ENCODE measurements at regions not wholly inside any gene's neighbourhood (a gene's known extent, or its start where the extent isn't known, plus 50 kb on each side); places are given as distances from the start of the nearest gene placed in this dataset.

DNA sequence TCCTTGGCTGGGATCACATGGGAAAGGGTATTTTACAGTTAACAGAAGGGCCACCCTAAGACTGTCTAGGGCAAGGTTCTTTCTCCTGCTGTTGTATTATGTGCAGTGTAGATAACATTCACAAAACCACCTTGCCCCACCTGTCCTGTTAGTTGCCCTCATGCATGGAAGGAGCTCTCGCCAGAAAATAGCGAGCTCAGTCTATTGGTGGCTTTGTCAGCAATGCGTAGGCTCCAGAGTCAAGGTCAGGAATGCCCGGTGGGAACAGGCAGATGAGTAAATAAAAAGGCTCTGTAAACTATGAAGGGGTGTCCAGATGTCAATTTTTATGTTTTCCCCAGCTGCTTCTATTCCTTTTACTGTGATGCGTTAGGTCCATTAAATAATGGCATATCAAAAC lies 107.1 kb upstream of the WDR11 start:
- H3K36me3 ChIP-seq (replicated peaks): no peaks in the 10 kb centered on the region
- H3K4me3 ChIP-seq (ENCODE audit: low read depth, low read length): no peak overlapping the region
- no peaks in the 10 kb centered on the region for H3K27me3 ChIP-seq (replicated peaks)
- in situ Hi-C loops (cut with HindIII; ENCODE audit: low pct_ligation_motif_present, low sequenced_read_pairs): no loop called here
- no peak for DNase-seq
- no peak overlapping the region for H3K27ac ChIP-seq
- TF ChIP-seq, protein P1, sequence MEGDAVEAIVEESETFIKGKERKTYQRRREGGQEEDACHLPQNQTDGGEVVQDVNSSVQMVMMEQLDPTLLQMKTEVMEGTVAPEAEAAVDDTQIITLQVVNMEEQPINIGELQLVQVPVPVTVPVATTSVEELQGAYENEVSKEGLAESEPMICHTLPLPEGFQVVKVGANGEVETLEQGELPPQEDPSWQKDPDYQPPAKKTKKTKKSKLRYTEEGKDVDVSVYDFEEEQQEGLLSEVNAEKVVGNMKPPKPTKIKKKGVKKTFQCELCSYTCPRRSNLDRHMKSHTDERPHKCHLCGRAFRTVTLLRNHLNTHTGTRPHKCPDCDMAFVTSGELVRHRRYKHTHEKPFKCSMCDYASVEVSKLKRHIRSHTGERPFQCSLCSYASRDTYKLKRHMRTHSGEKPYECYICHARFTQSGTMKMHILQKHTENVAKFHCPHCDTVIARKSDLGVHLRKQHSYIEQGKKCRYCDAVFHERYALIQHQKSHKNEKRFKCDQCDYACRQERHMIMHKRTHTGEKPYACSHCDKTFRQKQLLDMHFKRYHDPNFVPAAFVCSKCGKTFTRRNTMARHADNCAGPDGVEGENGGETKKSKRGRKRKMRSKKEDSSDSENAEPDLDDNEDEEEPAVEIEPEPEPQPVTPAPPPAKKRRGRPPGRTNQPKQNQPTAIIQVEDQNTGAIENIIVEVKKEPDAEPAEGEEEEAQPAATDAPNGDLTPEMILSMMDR (IDR thresholded peaks at IDR 0.05; ENCODE audit: low read depth, low read length, missing control alignments): no peak

DNA sequence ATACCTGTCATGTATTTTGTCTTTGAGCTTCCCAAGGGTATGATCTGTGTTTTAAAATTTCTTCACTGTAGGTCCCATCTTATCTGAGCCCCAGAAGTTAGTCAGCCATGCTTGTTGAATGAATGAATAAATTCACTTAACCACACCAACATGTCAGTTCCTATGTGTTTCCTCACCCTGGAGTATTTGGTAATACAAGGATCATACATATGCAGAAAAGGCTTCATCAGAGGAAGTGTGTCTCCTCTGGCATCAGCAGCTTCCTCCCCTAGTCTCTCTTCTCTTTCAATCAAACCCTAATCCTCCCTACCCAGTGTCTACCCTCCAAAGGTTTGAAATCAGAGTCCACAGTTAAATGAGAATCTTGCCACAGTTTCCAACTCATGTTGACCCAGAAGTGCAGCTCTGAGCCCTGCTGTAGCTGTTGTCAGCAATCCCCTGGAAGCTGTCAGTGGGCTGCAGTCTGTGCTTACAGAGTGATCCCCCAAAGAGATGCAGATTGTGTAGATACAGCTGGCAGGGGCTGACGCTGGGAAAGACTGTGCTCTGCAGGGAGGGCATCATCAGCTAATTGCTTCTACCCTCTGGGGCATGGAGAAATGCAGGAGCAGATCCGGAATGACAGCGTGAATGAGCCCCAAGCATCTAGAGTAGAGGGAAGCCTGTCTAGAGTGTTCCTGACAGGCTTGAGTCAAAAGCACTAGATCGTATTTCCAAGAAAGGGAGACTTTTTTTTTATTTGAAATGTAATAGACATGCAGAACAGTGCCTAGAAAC lies 105.0 kb upstream of the WDR11 start:
- DNase-seq: no peak
- no peaks in the 10 kb centered on the region for H3K36me3 ChIP-seq (replicated peaks)
- no peaks in the 10 kb centered on the region for H3K27me3 ChIP-seq (replicated peaks)
- TF ChIP-seq, protein P1 (IDR thresholded peaks at IDR 0.05; ENCODE audit: low read depth, low read length, missing control alignments): no peak
- no peak overlapping the region for H3K27ac ChIP-seq
- H3K4me3 ChIP-seq (ENCODE audit: low read depth, low read length): no peak overlapping the region
- in situ Hi-C loops (cut with HindIII; ENCODE audit: low pct_ligation_motif_present, low sequenced_read_pairs): no loop called here

DNA sequence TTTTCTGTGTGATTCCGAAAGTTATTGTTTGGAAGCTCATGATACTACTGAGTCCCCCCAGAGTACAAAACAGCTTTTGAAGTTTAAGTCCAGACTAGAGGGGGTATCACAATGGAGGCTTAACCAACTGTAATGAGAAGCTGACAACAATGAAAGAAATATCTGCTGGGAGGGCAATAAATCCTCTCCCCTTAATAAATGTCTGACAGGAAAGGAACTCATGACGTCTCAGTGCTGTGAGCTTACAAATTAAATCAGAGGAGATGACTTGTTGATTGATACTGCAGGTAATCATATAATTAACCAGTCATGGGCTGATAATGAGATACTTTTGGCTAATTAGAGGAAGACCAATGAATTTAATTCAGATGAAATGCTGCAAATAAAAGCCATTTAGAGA lies 102.6 kb upstream of the WDR11 start:
- H3K36me3 ChIP-seq (replicated peaks): no peaks in the 10 kb centered on the region
- TF ChIP-seq, protein P1 (IDR thresholded peaks at IDR 0.05; ENCODE audit: low read depth, low read length, missing control alignments): no peak
- in situ Hi-C loops (cut with HindIII; ENCODE audit: low pct_ligation_motif_present, low sequenced_read_pairs): no loop called here
- H3K4me3 ChIP-seq (ENCODE audit: low read depth, low read length): no peak overlapping the region
- no peaks in the 10 kb centered on the region for H3K27me3 ChIP-seq (replicated peaks)
- DNase-seq: no peak
- no peak overlapping the region for H3K27ac ChIP-seq

DNA sequence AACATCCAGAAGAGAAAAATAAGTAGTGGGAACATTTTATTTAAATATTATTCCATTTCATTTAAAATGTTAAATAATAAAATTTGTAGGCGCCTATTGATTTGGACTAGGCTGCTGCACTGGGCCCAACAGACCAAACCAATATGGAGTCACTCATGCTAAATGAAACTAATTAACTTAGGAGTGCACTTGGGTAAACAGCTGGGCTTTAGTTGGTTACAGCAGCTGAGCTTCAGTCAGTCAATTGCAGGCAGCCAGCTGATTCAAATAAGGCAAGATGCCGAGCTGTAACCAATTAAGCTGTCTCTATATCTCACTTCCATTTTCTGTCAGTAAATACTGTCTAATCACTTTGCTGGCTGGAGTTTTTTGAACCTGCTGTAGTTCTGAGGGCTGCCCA lies 102.1 kb upstream of the WDR11 start:
- no peak overlapping the region for H3K4me3 ChIP-seq (ENCODE audit: low read depth, low read length)
- in situ Hi-C loops (cut with HindIII; ENCODE audit: low pct_ligation_motif_present, low sequenced_read_pairs): no loop called here
- H3K27ac ChIP-seq: no peak overlapping the region
- H3K36me3 ChIP-seq (replicated peaks): no peaks in the 10 kb centered on the region
- TF ChIP-seq, protein P1 (IDR thresholded peaks at IDR 0.05; ENCODE audit: low read depth, low read length, missing control alignments): no peak
- no peak for DNase-seq
- H3K27me3 ChIP-seq (replicated peaks): no peaks in the 10 kb centered on the region

DNA sequence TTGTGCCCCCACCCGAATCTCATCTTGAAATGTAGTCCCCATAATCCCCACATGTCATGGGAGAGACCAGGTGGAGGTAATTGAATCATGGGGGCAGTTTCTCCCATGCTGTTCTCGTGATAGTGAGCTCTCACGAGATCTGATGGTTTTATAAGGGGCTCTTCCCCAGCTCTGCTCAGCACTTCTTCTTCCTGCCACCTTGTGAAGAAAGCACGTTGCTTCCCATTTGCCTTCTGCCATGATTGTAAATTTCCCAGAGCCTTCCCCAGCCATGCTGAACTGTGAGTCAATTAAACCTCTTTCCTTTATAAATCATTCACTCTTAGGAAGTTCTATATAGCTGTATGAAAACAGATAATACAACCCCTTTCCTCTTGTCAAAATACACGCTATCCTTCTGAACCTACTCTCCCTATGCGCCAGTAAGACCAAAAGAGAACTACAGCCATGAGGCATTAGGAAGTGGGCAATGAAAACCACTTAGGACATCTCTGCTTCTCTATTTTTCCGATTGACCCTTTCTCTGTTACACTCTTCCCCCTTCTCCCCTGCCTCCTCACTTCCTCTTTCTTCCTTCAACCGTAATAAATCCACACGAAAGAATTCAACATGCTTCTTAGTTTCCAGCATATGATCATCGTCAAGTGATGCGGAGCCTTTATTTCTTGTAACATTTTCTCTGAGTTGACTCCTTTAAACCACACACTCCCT lies 101.2 kb upstream of the WDR11 start:
- in situ Hi-C loops (cut with HindIII; ENCODE audit: low pct_ligation_motif_present, low sequenced_read_pairs): no loop called here
- TF ChIP-seq, protein P1 (IDR thresholded peaks at IDR 0.05; ENCODE audit: low read depth, low read length, missing control alignments): no peak
- Histone ChIP-seq H3K27ac (no peak overlapping the region), H3K4me3 (ENCODE audit: low read depth, low read length) (no peak overlapping the region), H3K36me3 (replicated peaks) (no peaks in the 10 kb centered on the region), H3K27me3 (replicated peaks) (no peaks in the 10 kb centered on the region)
- no peak for DNase-seq

Data from brain microvascular endothelial cell (primary cell).